OCI-LY7 (cell line): ENCODE measurements at regions not wholly inside any gene's neighbourhood (a gene's known extent, or its start where the extent isn't known, plus 50 kb on each side); places are given as distances from the start of the nearest gene placed in this dataset.

Experiments
- BruUV-seq: library from RNA; stranded (reverse); fragments of 400-500 nt; replicated peaks from 2 replicates; lab custom pipeline; 2021; lab: Mats Ljungman, UMichigan
- CTCF ChIA-PET: fragments of 300-600 bp; sonication (Branson Sonifier 250); formaldehyde crosslinking; loops from one replicate; lab custom pipeline; 2022; ENCODE audit warnings: antibody characterized with exemption; ENCODE audit not compliant: unreplicated experiment; lab: Charles Lee
- POLR2A ChIA-PET: fragments of 300-600 bp; sonication (Branson Sonifier 250); formaldehyde crosslinking; loops from one replicate; lab custom pipeline; 2022; ENCODE audit warnings: antibody characterized with exemption; lab: Charles Lee
- DNase-seq: peaks from one replicate; pipeline ENCODE4 v3.0.0-alpha.2; 2015; ENCODE audit warnings: low spot score
- H2AFZ ChIP-seq: fragments of 200-600 bp; sonication (generic), shearing (Covaris generic); 2 replicates; pipeline ENCODE4 v1.6.1; 2014; ENCODE audit warnings: mild to moderate bottlenecking, antibody characterized with exemption, low read length, moderate library complexity
- H3K27ac ChIP-seq: fragments of 200-600 bp; sonication (generic); 2 replicates; pipeline ENCODE4 v1.5.1; 2014; ENCODE audit warnings: mixed run types, low read depth, mild to moderate bottlenecking, moderate library complexity, low read length, inconsistent platforms; ENCODE audit not compliant: poor library complexity, severe bottlenecking
- H3K36me3 ChIP-seq: fragments of 200-600 bp; sonication (generic); 2 replicates; pipeline ENCODE4 v1.6.1; 2014; ENCODE audit warnings: mild to moderate bottlenecking, antibody characterized with exemption, low read length, moderate library complexity, mixed read lengths; ENCODE audit not compliant: insufficient read depth
- H3K4me1 ChIP-seq: fragments of 200-600 bp; sonication (generic); 2 replicates; pipeline ENCODE4 v1.5.1; 2014; ENCODE audit warnings: mild to moderate bottlenecking, low read length; ENCODE audit not compliant: insufficient read depth, poor library complexity, severe bottlenecking
- H3K4me2 ChIP-seq: fragments of 200-600 bp; sonication (generic); 2 replicates; pipeline ENCODE4 v1.6.1; 2014; ENCODE audit warnings: mild to moderate bottlenecking, low read length
- H3K4me3 ChIP-seq: fragments of 200-600 bp; sonication (generic); 2 replicates; pipeline ENCODE4 v1.5.1; 2014; ENCODE audit warnings: mild to moderate bottlenecking, low read depth, low read length; ENCODE audit not compliant: poor library complexity, severe bottlenecking
- H3K79me2 ChIP-seq: fragments of 200-600 bp; sonication (generic); 2 replicates; pipeline ENCODE4 v1.6.1; 2016; ENCODE audit warnings: low read depth, mild to moderate bottlenecking, low read length, moderate library complexity, mixed read lengths; ENCODE audit not compliant: insufficient read depth
- H3K9me2 ChIP-seq: fragments of 200-600 bp; sonication (generic); 2 replicates; pipeline ENCODE4 v1.6.1; 2016; ENCODE audit warnings: mild to moderate bottlenecking, low read length, mixed read lengths; ENCODE audit not compliant: insufficient read depth
- H3K9me3 ChIP-seq: fragments of 200-600 bp; sonication (generic); 2 replicates; pipeline ENCODE4 v1.6.1; 2014; ENCODE audit warnings: mild to moderate bottlenecking, mixed run types, low read length, mixed read lengths
- H4K20me1 ChIP-seq: fragments of 200-600 bp; sonication (generic); 2 replicates; pipeline ENCODE4 v1.6.1; 2014; ENCODE audit warnings: mild to moderate bottlenecking, antibody characterized with exemption, low read length, moderate library complexity, mixed read lengths; ENCODE audit not compliant: insufficient read depth
- CTCF ChIP-seq: fragments of 200-600 bp; sonication (generic); conservative IDR thresholded peaks from 2 replicates; pipeline ENCODE4 v1.5.1; 2014; ENCODE audit warnings: mild to moderate bottlenecking, antibody characterized with exemption, low read length, moderate library complexity, mixed read lengths
- EZH2phosphoT487 ChIP-seq: fragments of 200-600 bp; sonication (generic); IDR thresholded peaks from 2 replicates; pipeline ENCODE4 v1.6.1; 2018; ENCODE audit warnings: low read depth, borderline replicate concordance, mild to moderate bottlenecking, mixed run types, antibody characterized with exemption, low read length, moderate library complexity, mixed read lengths
- intact Hi-C: fragments of 100-400 bp; cut with micrococcal nuclease; formaldehyde crosslinking; loops from one replicate; pipeline ENCODE4 v1.10.0; 2022; ENCODE audit not compliant: unreplicated experiment

- DNase-seq = no peak
- intact Hi-C loops = no loop called here
- Histone ChIP-seq H3K4me1 (no peaks in the 10 kb centered on the region), H2AFZ (no peak overlapping the region), H3K27ac (no peak overlapping the region), H3K9me2 (no peaks in the 10 kb centered on the region), H3K9me3 (no peaks in the 10 kb centered on the region), H4K20me1 (no peaks in the 10 kb centered on the region), H3K79me2 (no peaks in the 10 kb centered on the region), H3K4me2 (no peak overlapping the region), H3K4me3 (no peak overlapping the region), H3K36me3 (no peaks in the 10 kb centered on the region)
- TF ChIP-seq CTCF (no peak), EZH2phosphoT487 (no peak)
- ChIA-PET POLR2A (interaction anchor here (0.6 to 1.5 kb wide), 2 partner anchors 52 to 137 kb away, joined by 4 to 5 read pairs; no protein-coding TSS in a partner anchor), CTCF (no interaction called here)
- BruUV-seq = no TSS peak
These were observed 90.4 kb upstream of the SV2C start for GRCh38 chr5:75992753-75993152.

- POLR2A ChIA-PET = no interaction called here
- no TSS peak for BruUV-seq
- CTCF ChIA-PET = no interaction called here
These were observed 98.1 kb upstream of the SV2C start for GRCh38 chr5:75985077-75985476.

GRCh38 chr5:75975496-75975895, 107.7 kb upstream of the SV2C start:
- intact Hi-C loops = no loop called here

More at GRCh38 chr5:75985077-75985476, 98.1 kb upstream of the SV2C start:
- no peak for DNase-seq
- Histone ChIP-seq H3K79me2 (no peaks in the 10 kb centered on the region), H3K36me3 (no peaks in the 10 kb centered on the region), H3K9me2 (no peaks in the 10 kb centered on the region), H3K4me1 (no peaks in the 10 kb centered on the region), H3K27ac (no peak overlapping the region), H3K9me3 (no peaks in the 10 kb centered on the region), H2AFZ (no peak overlapping the region), H3K4me2 (no peak overlapping the region), H4K20me1 (no peaks in the 10 kb centered on the region), H3K4me3 (no peak overlapping the region)
- intact Hi-C loops = no loop called here
- TF ChIP-seq CTCF = no peak
- TF ChIP-seq EZH2phosphoT487 = no peak

More at GRCh38 chr5:75975496-75975895, 107.7 kb upstream of the SV2C start:
- Histone ChIP-seq H3K27ac (no peak overlapping the region), H3K4me3 (no peak overlapping the region), H3K4me1 (no peaks in the 10 kb centered on the region), H2AFZ (no peak overlapping the region), H3K36me3 (no peaks in the 10 kb centered on the region), H3K9me3 (no peaks in the 10 kb centered on the region), H3K79me2 (no peaks in the 10 kb centered on the region), H3K9me2 (no peaks in the 10 kb centered on the region), H4K20me1 (no peaks in the 10 kb centered on the region), H3K4me2 (no peak overlapping the region)
- BruUV-seq = no TSS peak
- DNase-seq = no peak
- TF ChIP-seq CTCF (no peak), EZH2phosphoT487 (no peak)
- ChIA-PET POLR2A (no interaction called here), CTCF (no interaction called here)
